ENCODE measurements at regions not wholly inside any gene's neighbourhood (a gene's known extent, or its start where the extent isn't known, plus 50 kb on each side); places are given as distances from the start of the nearest gene placed in this dataset.
"Not testable (repeated sequence)": the region's sequence is repeated elsewhere in the genome, so short reads cannot be mapped to it uniquely, and the experiment has no call there.

DNA sequence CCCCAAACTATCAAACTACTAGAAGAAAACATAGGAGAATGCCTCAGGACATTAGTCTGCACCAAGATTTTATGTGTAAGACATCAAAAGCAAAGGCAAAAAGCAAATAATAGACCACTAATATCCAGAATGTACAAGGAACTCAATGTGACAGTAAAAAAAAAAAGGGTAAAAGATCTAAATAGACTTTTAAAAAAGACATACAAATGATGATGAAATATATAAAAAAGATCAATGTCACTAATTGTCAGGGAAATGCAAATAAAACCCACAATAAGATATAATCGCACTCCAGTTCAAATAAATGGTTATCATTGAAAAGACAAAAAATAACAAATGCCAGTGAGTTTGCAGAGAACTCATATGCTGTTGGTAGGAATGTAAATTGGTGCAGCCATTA lies 118.3 kb upstream of the DUSP22 start:
- no peak overlapping the region for H3K27ac ChIP-seq (ENCODE audit: insufficient read depth, low read length, poor library complexity, severe bottlenecking)
- H3K4me1 ChIP-seq (ENCODE audit: control insufficient read depth, insufficient read depth, low read length, poor library complexity, severe bottlenecking) = no peaks in the 10 kb centered on the region
- peaks cover 4% of the 10 kb centered on the region for H3K36me3 Mint-ChIP-seq
- peaks cover 0 to 5% (median 2%) of the 10 kb centered on the region in 7 donors for H3K9me3 Mint-ChIP-seq
- ATAC-seq (ENCODE audit: low read depth in 2 of 2) = no peak
- no peak overlapping the region for H3K4me3 ChIP-seq (ENCODE audit: low read depth, low read length)
- peaks cover 38% of the 10 kb centered on the region for H3K27me3 Mint-ChIP-seq
- no peaks in the 10 kb centered on the region for H3K36me3 ChIP-seq (ENCODE audit: control insufficient read depth, insufficient read depth, low read length)
- H3K4me1 Mint-ChIP-seq = peaks cover 0 to 1% (median 0%) of the 10 kb centered on the region in 4 donors
- no peak for DNase-seq
- no peak overlapping the region for H3K27ac Mint-ChIP-seq
- H3K4me3 Mint-ChIP-seq = no peak overlapping the region
- H3K27me3 ChIP-seq (ENCODE audit: control insufficient read depth, insufficient read depth, low read length) = peaks cover 9% of the 10 kb centered on the region
- peaks cover 0 to 2% of the 10 kb centered on the region in 2 experiments for H3K9me3 ChIP-seq (ENCODE audit: control insufficient read depth in 2 of 2, low read length in 2 of 2)

GRCh38 chr6:175680-176079 lies 116.6 kb upstream of the DUSP22 start:
- Mint-ChIP-seq H3K27ac (no peak overlapping the region), H3K4me3 (no peak overlapping the region), H3K27me3 (peaks cover 30% of the 10 kb centered on the region), H3K4me1 (peaks cover under 1 to 5% (median 3%) of the 10 kb centered on the region in 4 donors), H3K9me3 (peaks cover 0 to 6% (median 2%) of the 10 kb centered on the region in 7 donors), H3K36me3 (peaks cover 4% of the 10 kb centered on the region)
- no peaks in the 10 kb centered on the region for H3K4me1 ChIP-seq (ENCODE audit: control insufficient read depth, insufficient read depth, low read length, poor library complexity, severe bottlenecking)
- H3K27me3 ChIP-seq (ENCODE audit: control insufficient read depth, insufficient read depth, low read length) = peaks cover 6% of the 10 kb centered on the region
- no peak overlapping the region for H3K4me3 ChIP-seq (ENCODE audit: low read depth, low read length)
- peaks cover 0 to 2% of the 10 kb centered on the region in 2 experiments for H3K9me3 ChIP-seq (ENCODE audit: control insufficient read depth in 2 of 2, low read length in 2 of 2)
- H3K27ac ChIP-seq (ENCODE audit: insufficient read depth, low read length, poor library complexity, severe bottlenecking) = no peak overlapping the region
- no peak for DNase-seq
- H3K36me3 ChIP-seq (ENCODE audit: control insufficient read depth, insufficient read depth, low read length) = no peaks in the 10 kb centered on the region
- no peak for ATAC-seq (ENCODE audit: low read depth in 2 of 2)

DNA sequence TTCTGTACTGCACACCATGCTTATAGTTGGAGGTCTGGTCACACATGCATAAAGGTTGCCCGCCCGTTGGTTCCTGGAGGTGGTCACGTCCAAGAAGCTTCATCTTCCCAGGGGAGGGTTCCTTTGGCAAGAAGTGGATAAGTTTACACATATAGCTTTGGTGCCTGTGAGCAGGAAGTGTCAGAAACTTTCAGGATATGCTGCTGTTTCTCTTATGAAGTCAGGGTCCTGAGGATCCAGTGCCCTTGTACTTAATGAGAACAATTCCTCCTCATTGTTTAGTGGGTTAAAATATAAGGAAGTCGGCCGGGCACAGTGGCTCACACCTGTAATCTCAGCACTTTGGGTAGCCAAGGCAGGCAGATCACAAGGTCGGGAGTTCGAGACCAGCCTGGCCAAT lies 115.5 kb upstream of the DUSP22 start:
- no peak overlapping the region for H3K27ac Mint-ChIP-seq
- peaks cover 0 to 6% (median 1%) of the 10 kb centered on the region in 7 donors for H3K9me3 Mint-ChIP-seq
- H3K4me3 ChIP-seq (ENCODE audit: low read depth, low read length) = no peak overlapping the region
- H3K27me3 ChIP-seq (ENCODE audit: control insufficient read depth, insufficient read depth, low read length) = peaks cover 2% of the 10 kb centered on the region
- no peak overlapping the region for H3K27ac ChIP-seq (ENCODE audit: insufficient read depth, low read length, poor library complexity, severe bottlenecking)
- H3K36me3 ChIP-seq (ENCODE audit: control insufficient read depth, insufficient read depth, low read length) = no peaks in the 10 kb centered on the region
- H3K4me1 Mint-ChIP-seq = peaks cover 11 to 16% (median 13%) of the 10 kb centered on the region in 4 donors
- peaks cover 4% of the 10 kb centered on the region for H3K36me3 Mint-ChIP-seq
- H3K9me3 ChIP-seq (ENCODE audit: control insufficient read depth in 2 of 2, low read length in 2 of 2) = peaks cover 0 to under 1% of the 10 kb centered on the region in 2 experiments
- H3K27me3 Mint-ChIP-seq = peaks cover 19% of the 10 kb centered on the region
- peaks cover 7% of the 10 kb centered on the region for H3K4me1 ChIP-seq (ENCODE audit: control insufficient read depth, insufficient read depth, low read length, poor library complexity, severe bottlenecking)
- H3K4me3 Mint-ChIP-seq = no peak overlapping the region
- DNase-seq (no peak), ATAC-seq (ENCODE audit: low read depth in 2 of 2) (no peak)

DNA sequence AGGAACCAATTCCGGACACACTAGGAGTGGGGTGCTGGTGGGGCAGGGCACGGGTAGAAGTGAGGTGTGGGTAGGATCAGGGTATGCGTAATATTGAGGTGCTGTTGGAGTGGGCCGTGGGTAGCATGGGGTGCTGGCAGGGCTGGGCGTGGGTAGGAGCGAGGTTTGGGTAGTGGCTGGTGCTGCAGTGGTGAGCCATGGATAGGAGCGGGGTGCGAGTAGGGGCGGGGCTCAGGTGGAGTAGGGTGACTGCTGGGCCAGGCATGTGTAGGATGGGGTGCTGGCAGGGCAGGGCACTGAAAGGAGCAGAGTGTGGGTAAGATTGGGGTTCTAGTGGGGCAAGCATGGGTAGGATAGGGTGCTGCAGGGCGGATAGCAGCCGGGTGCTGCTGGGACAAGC lies 114.2 kb upstream of the DUSP22 start:
- peaks cover 19% of the 10 kb centered on the region for H3K27me3 Mint-ChIP-seq
- DNase-seq (no peak), ATAC-seq (ENCODE audit: low read depth in 2 of 2) (no peak)
- no peaks in the 10 kb centered on the region for H3K36me3 ChIP-seq (ENCODE audit: control insufficient read depth, insufficient read depth, low read length)
- H3K9me3 ChIP-seq (ENCODE audit: control insufficient read depth in 2 of 2, low read length in 2 of 2) = no peaks in the 10 kb centered on the region
- H3K27ac ChIP-seq (ENCODE audit: insufficient read depth, low read length, poor library complexity, severe bottlenecking) = no peak overlapping the region
- H3K4me1 ChIP-seq (ENCODE audit: control insufficient read depth, insufficient read depth, low read length, poor library complexity, severe bottlenecking) = peaks cover 7% of the 10 kb centered on the region
- no peak overlapping the region for H3K4me3 ChIP-seq (ENCODE audit: low read depth, low read length)
- no peak overlapping the region for H3K4me3 Mint-ChIP-seq
- H3K4me1 Mint-ChIP-seq = peaks cover 11 to 16% (median 13%) of the 10 kb centered on the region in 4 donors
- H3K36me3 Mint-ChIP-seq = peaks cover 4% of the 10 kb centered on the region
- peaks cover 2% of the 10 kb centered on the region for H3K27me3 ChIP-seq (ENCODE audit: control insufficient read depth, insufficient read depth, low read length)
- peaks cover 0 to 4% (median 0%) of the 10 kb centered on the region in 7 donors for H3K9me3 Mint-ChIP-seq
- H3K27ac Mint-ChIP-seq = no peak overlapping the region

- not testable (repeated sequence) for H3K27ac Mint-ChIP-seq; H3K36me3 ChIP-seq (ENCODE audit: control insufficient read depth, insufficient read depth, low read length); H3K36me3 Mint-ChIP-seq; H3K4me3 Mint-ChIP-seq; H3K4me3 ChIP-seq (ENCODE audit: low read depth, low read length); ATAC-seq (ENCODE audit: low read depth in 2 of 2); H3K4me1 ChIP-seq (ENCODE audit: control insufficient read depth, insufficient read depth, low read length, poor library complexity, severe bottlenecking); H3K27ac ChIP-seq (ENCODE audit: insufficient read depth, low read length, poor library complexity, severe bottlenecking); H3K27me3 ChIP-seq (ENCODE audit: control insufficient read depth, insufficient read depth, low read length); DNase-seq; H3K9me3 ChIP-seq (ENCODE audit: control insufficient read depth in 2 of 2, low read length in 2 of 2); H3K9me3 Mint-ChIP-seq
- H3K27me3 Mint-ChIP-seq = peaks cover 12% of the 10 kb centered on the region
- H3K4me1 Mint-ChIP-seq = peaks cover 11 to 16% (median 13%) of the 10 kb centered on the region in 4 donors
Observed at GRCh38 chr6:178929-179328, 113.4 kb upstream of the DUSP22 start.

GRCh38 chr6:179340-179950 lies 112.8 kb upstream of the DUSP22 start:
- Mint-ChIP-seq H3K36me3 (no peaks in the 10 kb centered on the region), H3K4me1 (peaks cover 11 to 21% (median 15%) of the 10 kb centered on the region in 4 donors), H3K27ac (no peak overlapping the region), H3K9me3 (peaks cover 0 to 3% (median 0%) of the 10 kb centered on the region in 7 donors), H3K27me3 (peaks cover 7% of the 10 kb centered on the region), H3K4me3 (no peak overlapping the region)
- Histone ChIP-seq H3K4me3 (ENCODE audit: low read depth, low read length) (no peak overlapping the region), H3K9me3 (ENCODE audit: control insufficient read depth in 2 of 2, low read length in 2 of 2) (no peaks in the 10 kb centered on the region), H3K4me1 (ENCODE audit: control insufficient read depth, insufficient read depth, low read length, poor library complexity, severe bottlenecking) (peaks cover 7% of the 10 kb centered on the region), H3K27me3 (ENCODE audit: control insufficient read depth, insufficient read depth, low read length) (no peaks in the 10 kb centered on the region), H3K27ac (ENCODE audit: insufficient read depth, low read length, poor library complexity, severe bottlenecking) (no peak overlapping the region), H3K36me3 (ENCODE audit: control insufficient read depth, insufficient read depth, low read length) (no peaks in the 10 kb centered on the region)
- ATAC-seq (ENCODE audit: low read depth in 2 of 2) (no peak), DNase-seq (no peak)

GRCh38 chr6:180091-180694 lies 112.1 kb upstream of the DUSP22 start:
- not testable (repeated sequence) for H3K9me3 Mint-ChIP-seq; H3K4me1 ChIP-seq (ENCODE audit: control insufficient read depth, insufficient read depth, low read length, poor library complexity, severe bottlenecking); ATAC-seq (ENCODE audit: low read depth in 2 of 2); H3K4me3 ChIP-seq (ENCODE audit: low read depth, low read length); H3K36me3 Mint-ChIP-seq; H3K9me3 ChIP-seq (ENCODE audit: control insufficient read depth in 2 of 2, low read length in 2 of 2); H3K27me3 ChIP-seq (ENCODE audit: control insufficient read depth, insufficient read depth, low read length); H3K27me3 Mint-ChIP-seq; H3K27ac ChIP-seq (ENCODE audit: insufficient read depth, low read length, poor library complexity, severe bottlenecking); H3K36me3 ChIP-seq (ENCODE audit: control insufficient read depth, insufficient read depth, low read length)
- peaks cover 11 to 21% (median 15%) of the 10 kb centered on the region in 4 donors for H3K4me1 Mint-ChIP-seq
- DNase-seq = peak in 2 of 3 donors; percentile 14 to 42
- peak overlapping the region in 1 of 3 donors; percentile 64 for H3K27ac Mint-ChIP-seq
- H3K4me3 Mint-ChIP-seq = peak overlapping the region in 3 of 4 donors; percentile 7 to 55 (median 16)
